ENCODE measurements at regions not wholly inside any gene's neighbourhood (a gene's known extent, or its start where the extent isn't known, plus 50 kb on each side); places are given as distances from the start of the nearest gene placed in this dataset.

GRCh38 chr10:29037348-29038113, 251.3 kb upstream of the LYZL1 start:
- TF ChIP-seq POLR2A (IDR thresholded peaks at IDR 0.05), result no peak
- TF ChIP-seq EP300 (IDR thresholded peaks at IDR 0.05), result no peak
- no peak for TF ChIP-seq CTCF (IDR thresholded peaks at IDR 0.05)
- TF ChIP-seq POLR2AphosphoS5 (IDR thresholded peaks at IDR 0.05), result no peak
